CD4-positive, alpha-beta T cell treated with Interleukin-1 beta for 1 hour (primary cell): ENCODE measurements at regions not wholly inside any gene's neighbourhood (a gene's known extent, or its start where the extent isn't known, plus 50 kb on each side); places are given as distances from the start of the nearest gene placed in this dataset.

Experiments used
- DNase-seq, 2 donors: peaks; one replicate each; pipeline ENCODE4 v3.0.0-alpha.2; 2020 to 2022

DNA sequence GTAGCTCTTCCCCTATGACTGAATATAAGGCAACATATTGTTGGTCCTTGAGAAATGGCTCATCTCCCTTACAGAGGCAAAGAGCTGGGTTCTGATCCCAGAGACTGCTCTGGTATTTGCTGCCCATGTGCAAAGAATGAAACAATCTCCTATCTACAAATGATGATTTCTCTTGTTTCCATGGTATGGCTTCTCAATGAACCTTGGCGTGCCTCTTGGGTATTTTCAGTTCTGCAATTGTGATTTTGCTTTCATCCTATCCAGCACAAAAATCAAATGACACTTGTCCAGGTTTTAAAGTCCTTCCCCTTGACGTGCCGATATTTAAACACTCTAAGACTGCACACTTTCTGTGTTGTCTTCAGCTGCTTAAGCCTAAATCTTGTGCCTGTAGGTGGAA, 109.8 kb upstream of the NR2F2 start:
- DNase-seq, result no peak

DNA sequence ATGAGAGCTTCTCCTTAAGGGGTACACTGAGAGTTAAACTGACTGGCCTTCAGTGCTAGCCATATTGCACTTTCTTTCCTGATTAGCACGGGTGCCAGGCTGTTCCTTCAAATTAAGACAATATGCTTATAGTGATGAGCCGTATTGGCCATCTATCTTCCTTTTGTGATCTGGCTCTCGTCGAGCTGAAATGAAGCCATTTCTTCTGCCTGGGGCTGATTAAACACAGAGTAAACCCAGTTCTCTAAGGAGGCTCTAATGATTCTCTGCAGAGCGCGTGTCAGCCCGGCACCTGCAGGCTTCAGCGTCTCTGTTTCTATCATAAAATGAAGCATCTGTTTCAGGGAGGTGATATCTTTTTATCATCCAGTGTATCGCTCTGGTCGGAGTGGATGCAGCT, 107.5 kb upstream of the NR2F2 start:
- DNase-seq, result no peak

DNA sequence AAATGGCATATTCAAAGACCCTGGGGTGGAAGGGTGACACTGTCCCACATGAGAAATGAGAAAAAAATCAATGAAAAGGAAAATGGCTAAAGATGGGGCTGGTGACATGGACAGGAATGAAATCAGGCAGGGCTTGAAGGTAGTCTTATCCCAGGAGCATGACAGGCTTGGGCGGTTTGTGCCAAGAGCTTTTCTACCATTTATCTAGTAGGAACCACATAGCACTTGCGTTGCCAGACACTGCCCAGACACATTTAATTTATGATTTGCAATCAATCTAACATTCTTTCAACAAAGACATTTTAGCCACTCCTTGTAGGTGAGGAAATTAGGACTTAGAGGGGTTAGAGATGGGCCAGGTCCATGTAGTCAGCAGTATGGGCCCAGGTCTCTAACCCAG, 106.6 kb upstream of the NR2F2 start:
- no peak for DNase-seq

DNA sequence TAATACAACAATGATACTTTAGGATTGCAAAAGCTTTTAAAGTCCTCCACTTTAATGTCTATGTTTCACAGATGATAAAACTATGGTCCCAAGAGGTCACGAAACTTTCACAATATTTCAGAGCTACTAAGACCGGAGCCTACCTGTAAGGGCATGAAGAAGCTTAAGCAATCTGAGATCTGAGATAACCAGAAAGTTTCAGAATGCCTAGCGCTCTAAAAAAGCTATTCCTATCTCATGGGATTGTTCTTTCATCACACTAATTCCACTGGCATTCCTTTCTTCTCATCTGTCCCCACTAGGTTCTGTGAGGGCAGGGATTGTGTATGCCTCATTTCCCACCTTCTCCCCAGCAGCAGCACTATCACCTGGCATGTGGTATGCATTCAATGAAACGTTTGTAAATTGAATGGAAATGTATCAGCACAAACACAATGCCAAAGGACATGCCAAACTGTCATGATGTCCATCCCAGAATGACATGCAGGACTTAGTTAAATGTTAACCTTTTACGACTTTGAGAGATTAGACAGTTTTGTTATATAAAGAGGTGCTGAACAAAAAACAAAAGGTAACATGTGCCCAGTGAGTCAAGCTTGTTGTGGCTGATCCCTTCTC, 104.7 kb upstream of the NR2F2 start:
- DNase-seq, result no peak

DNA sequence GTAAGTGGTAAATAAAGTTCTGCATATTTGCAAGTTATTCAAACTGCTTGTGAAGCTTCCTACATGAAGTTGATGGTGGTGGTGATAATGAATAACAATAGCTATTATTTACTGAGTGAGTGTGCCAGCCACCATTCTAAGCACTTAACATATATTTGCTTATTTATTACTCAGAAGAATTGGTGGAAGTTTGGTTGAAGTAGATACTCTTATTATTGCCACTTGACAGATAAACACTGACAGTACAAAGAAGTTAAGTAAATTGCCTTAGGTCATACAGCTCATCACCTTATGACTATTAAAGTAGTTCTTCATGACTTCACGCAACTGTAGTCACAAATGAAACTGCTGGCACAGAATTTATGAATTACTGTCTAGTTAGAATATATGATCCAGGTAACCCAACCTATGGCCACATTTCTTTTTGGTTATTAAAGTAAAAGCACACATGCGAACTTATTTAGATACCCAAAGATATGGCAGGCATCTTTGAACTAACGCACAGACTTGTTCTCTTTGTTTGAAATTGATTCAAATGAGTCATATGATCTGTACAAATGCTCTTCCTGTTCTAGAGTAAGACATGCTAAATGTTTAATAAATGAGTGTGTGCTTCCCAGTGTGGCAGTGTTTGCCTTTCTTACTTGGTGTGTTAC, 99.8 kb upstream of the NR2F2 start:
- DNase-seq, result no peak

DNA sequence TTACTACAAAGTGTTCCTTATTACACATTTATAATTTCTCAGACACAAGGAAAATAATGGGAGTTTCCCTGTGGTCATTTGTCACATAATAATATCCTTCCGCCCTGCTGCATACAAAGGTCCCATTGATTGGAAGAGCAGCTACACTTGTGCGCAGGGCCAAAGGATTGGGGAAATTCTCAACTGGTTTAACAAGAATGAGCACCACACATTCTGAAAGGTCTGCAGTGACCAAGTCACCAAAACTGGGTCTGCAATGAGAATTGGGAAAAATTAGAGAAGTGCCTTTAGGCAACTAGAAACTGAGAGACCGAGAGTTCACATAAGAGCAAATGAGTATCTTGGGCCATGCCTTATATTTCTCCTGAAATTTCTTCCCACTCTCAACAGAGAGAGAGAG, 98.2 kb upstream of the NR2F2 start:
- no peak for DNase-seq

DNA sequence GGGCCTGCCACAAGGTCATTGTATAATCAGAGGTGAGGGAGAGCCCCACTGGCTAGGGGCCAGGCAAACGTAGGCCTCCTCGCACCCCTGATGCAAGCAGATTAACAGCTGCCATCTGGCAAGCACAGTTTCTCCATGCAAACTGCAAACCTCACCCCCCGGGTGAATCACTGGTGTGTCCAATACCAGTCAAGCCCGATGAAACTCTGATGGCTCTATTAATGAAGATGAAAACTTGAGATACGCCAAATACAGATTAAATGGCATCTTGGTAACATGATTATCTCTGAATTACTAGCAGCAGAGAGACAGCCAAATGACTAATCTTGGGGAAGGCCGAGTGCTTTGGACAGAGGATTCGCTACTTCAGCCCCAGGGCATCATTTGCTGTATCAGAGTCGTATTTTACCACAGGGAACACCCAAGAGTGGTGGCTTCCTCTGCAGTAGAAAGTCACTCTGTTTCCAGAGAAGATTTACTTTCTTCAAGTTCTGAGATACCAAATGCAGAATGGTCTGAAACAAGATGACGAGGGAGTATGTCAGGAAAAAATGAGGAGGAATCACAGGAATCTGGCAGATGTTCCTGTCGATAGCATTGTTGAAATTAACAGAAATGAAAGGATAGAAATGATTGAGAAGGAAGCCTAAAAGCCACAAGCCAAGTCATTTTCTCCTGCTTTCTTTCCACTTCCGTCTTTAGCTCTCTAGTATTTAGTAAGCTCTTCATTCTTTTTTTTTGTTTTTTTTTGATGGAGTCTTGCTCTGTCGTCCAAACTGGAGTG, 96.2 kb upstream of the NR2F2 start:
- no peak for DNase-seq

DNA sequence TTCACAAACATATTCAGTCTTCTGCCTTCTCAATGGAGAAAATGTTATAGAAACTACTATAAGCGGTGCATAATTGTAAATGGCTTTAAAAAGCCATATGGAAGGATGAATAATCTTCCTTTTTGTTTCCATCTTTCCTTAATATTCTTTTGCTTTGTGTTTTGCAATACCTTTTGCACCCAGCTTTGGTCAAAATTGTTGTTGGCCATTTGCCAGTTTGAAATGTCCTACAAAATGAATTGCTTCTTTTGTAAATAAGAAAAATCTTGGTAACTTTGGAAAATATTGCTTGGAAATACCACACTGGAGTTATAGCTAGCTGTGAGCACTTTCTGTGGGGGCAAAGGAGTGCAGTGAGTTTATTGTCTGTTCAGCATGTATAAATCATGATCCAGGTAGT, 93.5 kb upstream of the NR2F2 start:
- DNase-seq, result no peak

DNA sequence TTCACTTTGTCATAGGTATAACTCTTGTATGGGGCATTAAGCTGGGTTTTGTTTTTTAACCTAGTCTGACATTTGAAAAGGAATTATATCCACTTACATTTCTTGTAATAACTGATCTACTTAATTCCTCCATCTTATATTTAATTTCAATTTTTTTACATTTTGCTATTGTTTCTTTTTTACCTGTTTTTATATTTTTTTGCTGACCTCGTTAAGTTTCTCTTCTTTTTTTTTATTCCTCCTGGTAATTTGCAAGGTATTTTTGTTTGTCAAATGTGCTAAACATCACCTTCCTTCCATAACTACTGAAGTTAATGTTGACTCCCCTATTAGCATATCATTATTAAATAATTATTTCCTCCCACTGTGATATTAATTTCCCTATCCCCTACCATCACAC, 87.7 kb upstream of the NR2F2 start:
- no peak for DNase-seq

DNA sequence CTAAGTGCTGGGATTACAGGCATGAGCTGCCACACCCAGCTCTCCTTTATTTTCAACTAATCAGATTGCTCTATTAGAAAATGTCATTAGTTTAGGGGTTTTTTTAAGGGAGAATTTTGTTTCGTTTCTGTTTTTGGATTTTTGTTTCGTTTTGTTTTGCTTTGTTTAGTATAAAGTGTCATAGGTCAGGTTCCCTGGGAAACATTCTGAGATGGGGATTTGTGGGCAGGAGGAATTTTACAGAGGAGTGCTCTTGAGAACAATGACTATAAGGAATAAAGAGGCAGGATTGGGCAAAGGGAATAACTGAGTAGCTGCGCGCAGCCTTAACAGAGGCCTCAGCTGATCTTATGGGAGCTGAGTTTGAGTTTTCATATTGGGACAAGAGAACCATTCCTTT, 86.8 kb upstream of the NR2F2 start:
- DNase-seq, result no peak

DNA sequence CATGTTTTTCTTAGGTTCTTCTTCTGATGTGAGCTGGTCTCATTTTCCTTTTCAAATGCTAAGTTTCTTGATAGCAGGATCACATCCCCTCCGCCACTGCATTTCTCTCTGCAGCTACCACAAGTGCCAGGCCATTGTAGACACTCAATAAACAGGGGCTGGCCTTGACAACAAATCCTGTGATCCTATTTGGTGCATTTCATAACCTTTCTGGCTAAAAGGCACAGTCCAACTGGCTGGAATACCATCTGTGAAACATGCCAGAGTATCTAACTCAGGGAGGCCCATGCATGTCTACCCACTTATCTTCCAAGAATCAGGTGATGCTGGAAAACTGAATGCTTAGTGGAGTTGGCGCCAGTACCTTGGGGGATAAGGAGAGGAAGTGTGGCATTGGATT, 85.2 kb upstream of the NR2F2 start:
- no peak for DNase-seq

DNA sequence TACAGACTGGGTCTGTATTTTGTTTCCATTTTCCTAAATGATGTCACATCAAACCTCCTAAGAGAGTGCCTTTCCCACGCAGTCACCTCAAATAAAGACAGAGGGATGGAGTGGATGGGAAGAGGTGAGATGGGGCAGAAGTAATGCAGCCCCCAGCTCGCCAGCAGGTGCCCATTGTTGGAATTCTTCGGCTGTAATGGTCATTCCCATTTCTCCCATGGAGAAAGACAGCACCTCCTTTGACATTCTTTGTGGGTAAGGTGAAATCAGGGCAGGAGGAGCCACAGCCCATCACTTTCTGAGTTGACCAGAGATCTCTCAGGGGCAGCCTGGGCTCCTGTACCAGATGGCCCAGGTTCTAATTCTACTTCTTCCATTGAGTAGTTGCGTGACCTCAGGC, 84.4 kb upstream of the NR2F2 start:
- DNase-seq, result no peak

DNA sequence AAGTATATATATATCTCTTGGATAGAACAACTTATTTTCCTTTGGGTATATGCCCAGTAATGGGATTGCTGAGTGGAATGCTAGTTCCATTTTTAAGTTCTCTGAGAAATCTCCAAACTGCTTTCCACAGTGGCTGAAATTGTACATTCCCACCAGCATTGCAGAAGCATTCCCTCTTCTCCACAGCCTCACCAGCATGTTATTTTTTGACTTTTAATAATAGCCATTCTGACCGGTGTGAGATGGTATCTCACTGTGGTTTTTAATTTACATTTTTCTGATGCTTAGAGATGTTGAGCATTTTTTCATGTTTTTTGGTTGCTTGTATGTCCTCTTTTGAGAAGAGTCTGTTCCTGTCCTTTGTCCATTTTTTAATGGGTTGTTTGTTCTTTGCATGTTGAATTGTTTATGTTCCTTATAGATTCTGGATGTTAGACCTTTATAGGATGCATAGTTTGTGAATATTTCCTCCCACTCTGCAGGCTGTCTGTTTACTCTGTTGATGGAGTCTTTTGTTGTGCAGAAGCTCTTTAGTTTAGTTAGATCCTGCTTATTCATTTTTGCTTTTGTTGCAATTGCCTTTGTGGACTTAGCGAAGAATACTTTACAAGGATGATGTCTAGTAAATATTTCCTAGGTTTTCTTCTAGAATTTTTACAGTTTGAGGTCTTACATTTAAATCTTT, 82.7 kb upstream of the NR2F2 start:
- no peak for DNase-seq

DNA sequence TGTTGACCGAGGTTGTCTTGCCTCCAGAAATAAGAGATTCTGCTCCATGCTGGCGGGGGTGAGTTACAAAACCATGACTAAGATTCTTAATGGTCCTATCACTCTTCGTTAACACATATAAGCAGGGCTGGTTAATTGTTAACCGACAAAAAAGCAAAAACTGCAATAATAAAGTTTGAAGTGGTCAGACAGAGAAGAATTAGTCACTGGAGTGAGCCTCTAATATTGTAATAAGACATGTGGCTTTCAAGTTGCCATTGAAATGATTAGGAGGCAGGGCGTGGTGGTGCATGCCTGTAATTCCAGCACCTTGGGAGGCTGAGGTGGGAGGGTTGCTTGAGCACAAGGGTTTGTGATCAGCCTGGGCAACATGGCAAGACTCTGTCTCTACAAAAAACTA, 78.4 kb upstream of the NR2F2 start:
- no peak for DNase-seq

DNA sequence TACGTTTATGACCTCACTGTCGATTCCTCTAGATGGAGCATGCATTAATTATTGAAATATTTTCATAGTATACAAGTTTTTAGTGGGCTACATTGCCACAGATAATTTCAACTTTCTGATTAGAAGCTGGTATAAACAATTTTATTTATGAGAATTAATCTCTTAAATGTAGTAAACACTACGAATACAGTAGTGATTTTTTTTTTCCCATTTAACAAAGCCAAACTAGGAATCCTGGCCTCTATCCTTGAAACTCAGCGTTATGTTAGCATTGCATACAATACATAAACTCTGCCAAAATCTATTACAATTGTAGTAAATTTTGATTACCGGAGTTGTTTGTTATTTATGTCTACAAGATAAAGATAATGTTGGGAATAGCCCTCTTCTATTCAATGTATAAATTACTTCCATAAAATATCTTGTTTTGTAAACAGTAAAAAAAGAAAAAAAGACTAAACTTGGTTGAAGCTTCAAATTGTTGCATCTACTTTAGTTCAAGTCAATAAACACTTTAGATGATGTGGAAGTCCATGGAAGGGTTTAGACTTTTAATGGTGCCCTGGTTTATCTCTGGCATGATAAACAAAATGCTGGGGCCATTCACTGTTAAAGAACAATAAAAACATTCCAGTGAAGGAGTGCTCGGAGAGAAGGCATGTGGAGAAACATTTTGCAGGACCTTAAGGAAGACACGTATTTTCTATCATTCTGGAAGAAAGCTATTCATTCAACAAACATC, 77.3 kb upstream of the NR2F2 start:
- DNase-seq, result no peak

DNA sequence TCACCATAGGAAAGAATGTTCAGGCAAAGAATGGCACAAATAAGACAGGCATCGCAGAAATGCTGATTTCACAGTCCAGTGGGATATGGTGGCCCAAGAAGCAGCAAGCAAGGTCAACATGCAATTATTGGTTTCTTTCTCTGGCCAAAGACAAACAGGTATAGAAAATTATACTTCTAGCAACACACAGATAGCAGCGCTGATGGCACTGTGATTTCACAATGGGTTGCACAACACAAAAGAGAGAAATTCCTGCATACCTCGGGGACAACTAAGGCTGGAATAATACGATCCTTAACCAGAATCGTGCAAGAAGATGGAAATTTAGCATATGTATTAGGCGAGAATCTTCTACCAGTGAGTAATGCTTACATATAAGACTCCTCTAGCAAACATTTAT, 76.3 kb upstream of the NR2F2 start:
- no peak for DNase-seq

DNA sequence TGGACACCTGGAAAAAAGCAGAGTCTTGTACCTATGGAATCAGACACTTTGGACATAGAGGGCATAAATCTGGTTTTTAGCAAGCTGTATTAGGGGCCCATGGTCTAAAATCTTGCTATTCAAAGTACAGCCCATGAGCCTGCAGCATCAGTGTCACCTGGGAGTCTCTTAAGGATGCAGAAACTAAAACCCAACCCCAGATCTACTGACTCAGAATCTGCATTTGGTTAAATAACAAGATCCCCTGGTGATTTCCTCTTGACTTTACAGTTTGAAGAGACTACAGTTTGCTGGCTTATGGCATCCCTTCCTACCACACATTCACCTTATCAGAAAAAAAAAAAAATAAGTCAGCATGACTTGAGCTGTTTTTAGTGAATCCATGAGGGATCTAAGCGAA, 74.9 kb upstream of the NR2F2 start:
- DNase-seq, result no peak

DNA sequence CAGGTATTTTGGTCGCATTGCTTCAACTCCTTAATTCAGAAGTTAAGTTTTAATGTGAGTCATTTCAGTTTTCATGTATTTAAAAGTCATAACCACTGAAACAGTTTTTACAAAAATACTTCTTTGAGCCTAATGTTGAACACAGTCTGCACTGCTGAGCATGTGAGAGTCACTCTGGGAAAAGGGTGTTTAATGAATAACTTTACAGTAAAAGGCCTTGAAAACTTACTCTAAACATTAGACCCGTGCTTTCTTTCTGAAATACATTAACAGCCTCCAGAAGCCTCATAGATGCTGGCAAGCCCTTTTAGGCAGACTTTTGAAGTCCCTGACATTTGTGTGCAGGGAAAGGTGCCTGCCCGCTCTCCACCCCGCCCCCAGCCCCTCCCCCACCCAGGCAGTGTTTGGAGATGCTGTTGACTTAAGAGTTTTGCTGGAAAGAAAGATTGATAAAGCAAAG, 68.9 kb upstream of the NR2F2 start:
- DNase-seq, result no peak

DNA sequence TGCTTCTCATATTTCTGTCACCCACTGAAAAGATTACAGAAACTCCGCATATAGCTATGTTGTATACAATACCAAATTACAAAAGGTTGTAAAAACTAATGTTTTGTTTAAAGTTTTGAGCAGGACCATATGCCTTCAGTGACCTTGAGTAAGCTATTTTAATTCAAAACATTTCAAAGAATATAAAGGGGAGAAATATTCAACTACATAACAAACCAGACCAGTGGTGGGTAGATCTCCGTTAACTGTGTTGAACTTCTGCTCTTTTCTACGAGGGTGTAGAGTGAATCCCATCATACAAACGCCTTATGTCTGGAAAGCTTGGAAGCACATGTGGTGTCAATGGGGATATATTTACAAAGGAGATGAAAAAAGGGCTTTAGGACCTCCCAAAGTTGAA, 68.4 kb upstream of the NR2F2 start:
- no peak for DNase-seq

DNA sequence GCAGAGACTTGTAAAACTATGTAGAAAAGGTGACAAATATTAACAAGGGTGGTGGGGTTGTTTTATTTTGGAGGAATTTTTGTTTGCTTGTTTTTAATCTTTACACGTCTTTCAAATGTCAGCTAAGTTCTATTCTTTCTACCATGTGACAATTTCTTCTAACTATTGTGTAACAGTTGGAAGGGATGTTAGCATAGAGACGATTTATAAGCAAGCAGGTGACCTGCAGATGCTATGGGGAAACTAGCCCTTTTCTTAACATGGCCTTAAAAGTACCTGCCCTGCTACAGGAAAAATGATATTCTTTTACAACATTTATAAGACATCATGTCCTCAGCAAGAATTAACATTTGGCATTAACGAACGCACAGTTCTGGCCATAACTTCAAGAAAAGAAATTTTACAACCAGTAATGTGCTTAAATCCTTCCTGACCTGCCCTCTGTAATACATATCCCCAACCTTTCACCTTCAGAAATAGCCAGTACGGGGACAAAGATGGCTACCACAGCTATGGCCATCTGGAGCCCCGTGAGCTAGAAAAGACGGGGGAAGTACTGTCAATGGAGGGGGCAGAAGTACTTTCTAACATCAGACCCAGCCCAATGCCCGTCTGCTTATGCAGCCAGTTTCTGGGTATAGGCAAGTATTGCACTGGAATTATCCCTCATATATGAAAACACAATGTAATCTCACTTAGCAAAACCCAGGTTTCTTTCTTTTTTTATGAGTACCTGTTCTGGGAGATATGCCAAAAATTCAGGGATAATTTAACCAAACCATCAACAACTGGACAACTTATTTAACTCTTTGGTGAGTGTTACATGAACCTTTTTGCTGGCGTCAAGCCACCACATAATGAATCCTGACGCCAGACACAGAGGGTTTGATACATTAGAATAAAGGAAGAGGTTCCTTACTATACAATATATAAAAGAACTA, 67.7 kb upstream of the NR2F2 start:
- no peak for DNase-seq

DNA sequence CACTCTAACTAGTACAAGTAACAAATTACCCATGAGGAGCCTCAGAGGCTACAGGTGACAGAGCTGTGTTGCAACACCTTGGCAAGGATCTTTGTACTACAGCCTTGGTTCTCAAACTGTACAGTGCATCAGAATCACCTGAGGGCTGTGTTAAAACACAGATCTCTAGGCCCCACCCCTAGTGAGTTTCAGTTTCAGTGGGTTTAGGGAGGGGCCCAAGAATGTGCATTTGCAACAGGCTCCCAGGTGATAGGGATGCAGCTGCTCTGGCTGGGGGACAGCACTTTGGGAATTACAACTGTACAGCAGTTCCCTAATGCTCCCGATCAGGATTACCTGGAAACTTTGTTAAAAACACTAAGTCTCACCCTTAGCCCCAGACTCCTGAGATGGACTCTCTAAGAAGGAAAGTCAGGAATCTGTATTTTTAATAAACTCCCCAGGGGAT, 66.1 kb upstream of the NR2F2 start:
- no peak for DNase-seq
